Natural killer cell (primary cell): ENCODE measurements at regions not wholly inside any gene's neighbourhood (a gene's known extent, or its start where the extent isn't known, plus 50 kb on each side); places are given as distances from the start of the nearest gene placed in this dataset.

ENCODE experiments used
- ATAC-seq, 3 donors: fragments of 150-1000 bp in 2 of 3; fragments of 200-7000 bp in 1 of 3; cut with Tn5 transposase; 1 replicate in 1 of 3; 2 replicates in 2 of 3; pipeline ENCODE4 v1.10.0; 2021; ENCODE audit warnings: mild to moderate bottlenecking in 2 of 3, moderate library complexity in 2 of 3
- DNase-seq, 2 donors: peaks; one replicate each; pipeline versions ENCODE4 v3.0.0 to v3.0.0-alpha.2; 2013 to 2021; ENCODE audit warnings: mixed read lengths in 1 of 2
- H3K27ac ChIP-seq: one replicate; pipeline ENCODE4 v1.5.1; 2013; ENCODE audit warnings: mild to moderate bottlenecking, low read length
- H3K27me3 ChIP-seq: one replicate; pipeline ENCODE4 v1.6.1; 2013; ENCODE audit warnings: low read length; ENCODE audit not compliant: control insufficient read depth, insufficient read depth
- H3K36me3 ChIP-seq: one replicate; pipeline ENCODE4 v1.6.1; 2013; ENCODE audit warnings: low read length; ENCODE audit not compliant: control insufficient read depth, insufficient read depth
- H3K4me1 ChIP-seq: one replicate; pipeline ENCODE4 v1.6.1; 2013; ENCODE audit warnings: low read length; ENCODE audit not compliant: control insufficient read depth, insufficient read depth
- H3K4me3 ChIP-seq: one replicate; pipeline ENCODE4 v1.5.1; 2013; ENCODE audit warnings: low read length
- H3K9me3 ChIP-seq: one replicate; pipeline ENCODE4 v1.6.1; 2013; ENCODE audit warnings: low read length; ENCODE audit not compliant: control insufficient read depth, insufficient read depth
- H3K27ac Mint-ChIP-seq, 2 donors: one replicate each; pipeline ENCODE4 v1.8.0; 2022; ENCODE audit warnings: mild to moderate bottlenecking in 2 of 2, mixed read lengths in 2 of 2, moderate library complexity in 1 of 2
- H3K27me3 Mint-ChIP-seq, 2 donors: one replicate each; pipeline ENCODE4 v1.8.0; 2022; ENCODE audit warnings: low read depth in 2 of 2, mixed read lengths in 2 of 2
- H3K36me3 Mint-ChIP-seq: one replicate; pipeline ENCODE4 v1.8.0; 2022; ENCODE audit warnings: mixed read lengths
- H3K4me1 Mint-ChIP-seq, 2 donors: one replicate each; pipeline ENCODE4 v1.8.0; 2022; ENCODE audit warnings: mixed read lengths in 2 of 2
- H3K4me3 Mint-ChIP-seq: one replicate; pipeline ENCODE4 v1.8.0; 2022; ENCODE audit warnings: mild to moderate bottlenecking, moderate library complexity, mixed read lengths
- H3K9me3 Mint-ChIP-seq, 2 donors: one replicate each; pipeline ENCODE4 v1.8.0; 2022; ENCODE audit warnings: mixed read lengths in 2 of 2
- CTCF ChIP-seq: fragments of 200-600 bp; IDR thresholded peaks from one replicate; pipeline ENCODE4 v1.8.0; 2022; ENCODE audit warnings: antibody characterized with exemption
- WGBS: methylation state at CpG from one replicate; pipeline ENCODE4 v1.1.7; 2013; ENCODE audit warnings: missing lambda C conversion rate; ENCODE audit not compliant: insufficient coverage; 5-methylcytosine and 5-hydroxymethylcytosine counted together
- intact Hi-C: fragments of 100-400 bp; cut with micrococcal nuclease; formaldehyde crosslinking; loops from one replicate; pipeline ENCODE4 v1.14.2; 2022

GRCh38 chr1:232259333-232259732 lies 370.6 kb downstream of the SIPA1L2 start:
- Histone ChIP-seq H3K27me3 (no peaks in the 10 kb centered on the region), H3K27ac (no peak overlapping the region), H3K36me3 (no peaks in the 10 kb centered on the region), H3K4me1 (no peaks in the 10 kb centered on the region), H3K9me3 (no peaks in the 10 kb centered on the region), H3K4me3 (no peak overlapping the region)
- H3K27me3 Mint-ChIP-seq = peaks cover 12 to 37% of the 10 kb centered on the region in 2 donors
- 92% methylated on average over 3 of the region's 3 CpGs for WGBS
- H3K4me3 Mint-ChIP-seq = no peak overlapping the region
- no peak for ATAC-seq
- H3K27ac Mint-ChIP-seq = no peak overlapping the region
- DNase-seq = no peak
- no peaks in the 10 kb centered on the region for H3K36me3 Mint-ChIP-seq
- H3K9me3 Mint-ChIP-seq = no peaks in the 10 kb centered on the region
- TF ChIP-seq CTCF = no peak
- no peaks in the 10 kb centered on the region for H3K4me1 Mint-ChIP-seq
- intact Hi-C loops = no loop called here

- no peaks in the 10 kb centered on the region for H3K36me3 ChIP-seq
- Mint-ChIP-seq H3K36me3 (no peaks in the 10 kb centered on the region), H3K4me1 (no peaks in the 10 kb centered on the region), H3K4me3 (no peak overlapping the region), H3K27ac (no peak overlapping the region), H3K9me3 (no peaks in the 10 kb centered on the region), H3K27me3 (peaks cover 23 to 81% of the 10 kb centered on the region in 2 donors)
- H3K27ac ChIP-seq = no peak overlapping the region
- H3K9me3 ChIP-seq = no peaks in the 10 kb centered on the region
- no peak for TF ChIP-seq CTCF
- WGBS = 56% methylated on average over 9 of the region's 11 CpGs
- H3K27me3 ChIP-seq = peaks cover 13% of the 10 kb centered on the region
- intact Hi-C loops = no loop called here
- ATAC-seq (no peak), DNase-seq (no peak)
- no peak overlapping the region for H3K4me3 ChIP-seq
- H3K4me1 ChIP-seq = no peaks in the 10 kb centered on the region
Measured at GRCh38 chr1:232252546-232253118, 377.3 kb downstream of the SIPA1L2 start.

GRCh38 chr1:232250838-232251237 lies 379.1 kb downstream of the SIPA1L2 start:
- H3K4me1 Mint-ChIP-seq = no peaks in the 10 kb centered on the region
- TF ChIP-seq CTCF = no peak
- H3K9me3 Mint-ChIP-seq = no peaks in the 10 kb centered on the region
- Histone ChIP-seq H3K27me3 (peaks cover 13% of the 10 kb centered on the region), H3K27ac (no peak overlapping the region), H3K4me1 (no peaks in the 10 kb centered on the region), H3K9me3 (no peaks in the 10 kb centered on the region), H3K36me3 (no peaks in the 10 kb centered on the region), H3K4me3 (no peak overlapping the region)
- H3K4me3 Mint-ChIP-seq = no peak overlapping the region
- no peak for DNase-seq
- intact Hi-C loops = no loop called here
- ATAC-seq = no peak
- peaks cover 30 to 89% of the 10 kb centered on the region in 2 donors for H3K27me3 Mint-ChIP-seq
- H3K36me3 Mint-ChIP-seq = no peaks in the 10 kb centered on the region
- WGBS = 63% methylated on average over 3 of the region's 3 CpGs
- no peak overlapping the region for H3K27ac Mint-ChIP-seq
